ENCODE measurements at regions not wholly inside any gene's neighbourhood (a gene's known extent, or its start where the extent isn't known, plus 50 kb on each side); places are given as distances from the start of the nearest gene placed in this dataset. TPM values are rescaled to one million over a fixed set of nuclear protein-coding genes. Genes with fewer than 3 reads are reported as not detected.

- WGBS, 2 donors: 70 to 83% methylated on average over 4 of the region's 4 CpGs
- H3K9me3 ChIP-seq: no peaks in the 10 kb centered on the region
- H3K27me3 ChIP-seq: no peaks in the 10 kb centered on the region
- no peaks in the 10 kb centered on the region for H3K36me3 ChIP-seq
- no peak overlapping the region for H3K4me3 ChIP-seq (replicated peaks in 1 of 3)
- no peaks in the 10 kb centered on the region for H3K4me1 ChIP-seq
- DNase-seq: no peak
- H3K27ac ChIP-seq: no peak overlapping the region
- intact Hi-C loops (cut with DNase I): no loop called here
- TF ChIP-seq POLR2A (IDR thresholded peaks at IDR 0.05): no peak
Measured at GRCh38 chr3:163139600-163139999, 1643.0 kb downstream of the OTOL1 start.

- no peaks in the 10 kb centered on the region for H3K36me3 ChIP-seq
- no peak for DNase-seq
- no peaks in the 10 kb centered on the region for H3K4me1 ChIP-seq
- TF ChIP-seq POLR2A (IDR thresholded peaks at IDR 0.05): no peak
- no peak for TF ChIP-seq CTCF (IDR thresholded peaks at IDR 0.05)
- H3K27ac ChIP-seq: no peak overlapping the region
- H3K9me3 ChIP-seq: no peaks in the 10 kb centered on the region
- H3K27me3 ChIP-seq: no peaks in the 10 kb centered on the region
- no peak overlapping the region for H3K4me3 ChIP-seq (replicated peaks in 1 of 3)
- WGBS, 2 donors: 89% methylated on average over 2 of the region's 2 CpGs
- intact Hi-C loops (cut with DNase I): no loop called here
Measured at GRCh38 chr3:163138258-163138657, 1641.7 kb downstream of the OTOL1 start.

GRCh38 chr3:163132111-163132510 lies 1635.5 kb downstream of the OTOL1 start:
- H3K27ac ChIP-seq: no peak overlapping the region
- no peaks in the 10 kb centered on the region for H3K27me3 ChIP-seq
- H3K36me3 ChIP-seq: no peaks in the 10 kb centered on the region
- TF ChIP-seq CTCF (IDR thresholded peaks at IDR 0.05) (no peak), POLR2A (IDR thresholded peaks at IDR 0.05) (no peak)
- no peaks in the 10 kb centered on the region for H3K4me1 ChIP-seq
- intact Hi-C loops (cut with DNase I): no loop called here
- no peaks in the 10 kb centered on the region for H3K9me3 ChIP-seq
- 99 to 100% methylated on average over 5 of the region's 5 CpGs for WGBS, 2 donors
- no peak overlapping the region for H3K4me3 ChIP-seq (replicated peaks in 1 of 3)
- no peak for DNase-seq

GRCh38 chr3:163129287-163129686 lies 1632.7 kb downstream of the OTOL1 start:
- no peak overlapping the region for H3K27ac ChIP-seq
- H3K27me3 ChIP-seq: no peaks in the 10 kb centered on the region
- TF ChIP-seq POLR2A (IDR thresholded peaks at IDR 0.05): no peak
- TF ChIP-seq CTCF (IDR thresholded peaks at IDR 0.05): no peak
- WGBS, 2 donors: 96% methylated on average over 3 of the region's 3 CpGs
- no peaks in the 10 kb centered on the region for H3K36me3 ChIP-seq
- H3K4me1 ChIP-seq: no peaks in the 10 kb centered on the region
- intact Hi-C loops (cut with DNase I): no loop called here
- H3K9me3 ChIP-seq: no peaks in the 10 kb centered on the region
- no peak for DNase-seq
- H3K4me3 ChIP-seq (replicated peaks in 1 of 3): no peak overlapping the region

GRCh38 chr3:163126115-163126514 lies 1629.5 kb downstream of the OTOL1 start:
- H3K4me1 ChIP-seq: no peaks in the 10 kb centered on the region
- DNase-seq: no peak
- H3K27me3 ChIP-seq: no peaks in the 10 kb centered on the region
- TF ChIP-seq CTCF (IDR thresholded peaks at IDR 0.05) (no peak), POLR2A (IDR thresholded peaks at IDR 0.05) (no peak)
- no peaks in the 10 kb centered on the region for H3K9me3 ChIP-seq
- no peak overlapping the region for H3K27ac ChIP-seq
- H3K4me3 ChIP-seq (replicated peaks in 1 of 3): no peak overlapping the region
- no peaks in the 10 kb centered on the region for H3K36me3 ChIP-seq
- intact Hi-C loops (cut with DNase I): no loop called here

MicroRNA genes in the stretch of these regions (microRNA counts, 767-probe panel; counts per million panel counts)
- microRNA hsa-miR-1263: 0 counts per million in 2 donors

Small RNAs in the stretch of these regions (microRNA-seq; reads per million reads assigned to microRNA genes)
- gene MIR1263: not detected

Small RNAs in the stretch of these regions (small RNA-seq; reads per million reads assigned to genes)
- gene MIR1263 (not detected), gene RNU7-82P (not detected)
